GM10266 (cell line): ENCODE measurements at regions not wholly inside any gene's neighbourhood (a gene's known extent, or its start where the extent isn't known, plus 50 kb on each side); places are given as distances from the start of the nearest gene placed in this dataset.

Source experiments
- DNase-seq: peaks from one replicate; pipeline ENCODE4 v3.0.0; 2012; ENCODE audit errors: extremely low spot score
- TF ChIP-seq, protein P1 (sequence below): IDR thresholded peaks from 2 replicates; pipeline ENCODE4 v1.5.1; 2012; ENCODE audit warnings: mild to moderate bottlenecking, low read depth; ENCODE audit not compliant: control insufficient read depth, insufficient read depth; ENCODE audit errors: missing control alignments

- DNase-seq, result no peak
- TF ChIP-seq, protein P1, sequence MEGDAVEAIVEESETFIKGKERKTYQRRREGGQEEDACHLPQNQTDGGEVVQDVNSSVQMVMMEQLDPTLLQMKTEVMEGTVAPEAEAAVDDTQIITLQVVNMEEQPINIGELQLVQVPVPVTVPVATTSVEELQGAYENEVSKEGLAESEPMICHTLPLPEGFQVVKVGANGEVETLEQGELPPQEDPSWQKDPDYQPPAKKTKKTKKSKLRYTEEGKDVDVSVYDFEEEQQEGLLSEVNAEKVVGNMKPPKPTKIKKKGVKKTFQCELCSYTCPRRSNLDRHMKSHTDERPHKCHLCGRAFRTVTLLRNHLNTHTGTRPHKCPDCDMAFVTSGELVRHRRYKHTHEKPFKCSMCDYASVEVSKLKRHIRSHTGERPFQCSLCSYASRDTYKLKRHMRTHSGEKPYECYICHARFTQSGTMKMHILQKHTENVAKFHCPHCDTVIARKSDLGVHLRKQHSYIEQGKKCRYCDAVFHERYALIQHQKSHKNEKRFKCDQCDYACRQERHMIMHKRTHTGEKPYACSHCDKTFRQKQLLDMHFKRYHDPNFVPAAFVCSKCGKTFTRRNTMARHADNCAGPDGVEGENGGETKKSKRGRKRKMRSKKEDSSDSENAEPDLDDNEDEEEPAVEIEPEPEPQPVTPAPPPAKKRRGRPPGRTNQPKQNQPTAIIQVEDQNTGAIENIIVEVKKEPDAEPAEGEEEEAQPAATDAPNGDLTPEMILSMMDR, result no peak
Observed at GRCh38 chr4:63644396-63644795, 764.9 kb downstream of the TECRL start.

- TF ChIP-seq, protein P1, result no peak
Observed at GRCh38 chr4:63637270-63637669, 772.0 kb downstream of the TECRL start.

GRCh38 chr4:63632858-63633257 lies 776.4 kb downstream of the TECRL start:
- TF ChIP-seq, protein P1, result no peak
- DNase-seq, result no peak

More at GRCh38 chr4:63637270-63637669, 772.0 kb downstream of the TECRL start:
- no peak for DNase-seq

DNA sequence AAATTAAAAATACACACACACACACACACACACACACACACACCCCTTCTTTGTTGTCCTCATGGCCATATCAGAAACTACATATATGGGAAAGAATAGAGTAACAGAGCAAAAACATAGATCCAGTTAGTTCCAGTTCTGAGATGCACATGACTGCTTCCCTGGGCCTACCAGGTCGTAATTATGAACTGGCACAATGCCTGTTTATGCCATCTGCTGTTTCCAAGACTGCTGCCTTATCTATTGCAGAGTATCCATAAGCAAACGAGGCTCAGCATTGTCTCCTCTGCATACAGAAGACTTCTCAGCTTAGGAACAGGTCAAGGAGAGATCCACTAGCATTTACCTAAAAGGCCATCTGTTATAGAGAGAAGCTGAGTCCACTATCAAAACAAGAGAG lies 789.0 kb downstream of the TECRL start:
- TF ChIP-seq, protein P1, result no peak
- DNase-seq, result no peak

- TF ChIP-seq, protein P1, result no peak
- DNase-seq, result no peak
Observed at GRCh38 chr4:63619771-63620170, 789.5 kb downstream of the TECRL start.

DNA sequence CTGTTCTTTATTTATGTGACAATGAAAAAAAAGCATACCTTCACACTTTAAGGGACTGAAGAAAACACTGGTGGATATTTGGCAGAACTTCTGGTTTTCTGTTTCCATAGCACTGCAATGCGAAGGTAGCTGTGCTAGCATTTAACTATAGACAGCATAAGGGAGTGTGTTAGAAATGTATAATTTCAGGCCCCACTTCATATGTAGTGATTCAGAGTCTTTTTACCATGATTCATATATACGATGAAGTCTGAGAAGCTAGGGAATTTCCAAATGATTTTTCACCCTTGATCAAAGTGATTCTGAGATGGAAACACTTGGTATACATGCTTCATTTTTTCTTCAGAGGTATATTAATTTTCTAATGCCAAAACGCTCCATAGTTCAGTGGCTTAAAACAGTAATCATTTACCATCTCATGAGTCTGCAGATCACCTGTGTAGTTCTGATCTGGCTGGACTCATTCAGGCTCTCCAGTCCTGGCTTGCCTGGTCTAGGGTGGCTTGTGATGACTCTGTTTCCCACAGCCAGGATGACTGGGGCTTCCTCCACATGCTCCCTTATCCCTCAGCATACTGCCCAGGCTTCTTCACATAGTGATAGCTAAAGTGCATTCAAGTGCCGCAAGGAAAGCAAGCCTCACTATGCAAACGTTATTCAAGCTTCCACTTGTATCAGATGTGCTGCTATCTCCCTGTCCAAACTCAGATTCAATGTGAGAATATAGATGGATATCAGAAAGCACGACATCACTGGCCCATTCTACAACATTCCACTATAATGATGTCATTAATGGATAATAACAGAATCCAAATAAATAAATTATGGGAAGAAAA lies 790.1 kb downstream of the TECRL start:
- DNase-seq, result no peak
- TF ChIP-seq, protein P1, result no peak

DNA sequence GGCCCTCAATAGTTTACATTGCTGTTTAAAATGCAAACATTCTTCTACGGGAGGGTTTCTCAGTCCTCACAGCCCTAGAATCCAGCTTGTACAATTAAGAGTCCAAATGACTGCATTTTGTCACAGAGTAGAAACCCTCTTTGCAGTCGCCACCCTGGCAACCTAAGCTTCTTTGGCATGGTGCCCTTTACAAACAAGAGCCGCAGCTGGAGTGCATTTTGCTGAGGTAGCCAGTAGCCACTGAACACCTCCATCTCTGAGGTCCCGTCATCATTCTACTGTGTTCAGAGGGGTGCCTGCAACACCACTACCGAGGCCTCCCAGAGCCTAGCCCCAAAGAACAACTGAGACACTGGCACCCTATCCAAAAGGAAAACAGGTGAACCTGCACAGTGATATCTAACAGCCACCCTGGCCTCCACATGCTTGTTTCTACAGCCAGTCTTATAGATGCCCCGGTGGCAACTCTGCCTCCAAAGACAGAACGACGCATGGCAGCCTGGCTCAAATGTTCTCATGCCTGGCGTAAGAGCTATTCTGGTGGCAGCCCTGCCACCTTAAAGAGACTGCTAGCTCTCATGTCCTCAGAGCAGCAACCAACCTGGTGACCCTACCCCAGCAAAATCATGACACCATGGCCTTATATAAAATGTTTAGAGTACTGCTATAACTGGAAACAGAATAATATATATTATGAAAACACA lies 801.9 kb downstream of the TECRL start:
- TF ChIP-seq, protein P1, result no peak
- no peak for DNase-seq
